Fibroblast of villous mesenchyme (primary cell): ENCODE measurements at regions not wholly inside any gene's neighbourhood (a gene's known extent, or its start where the extent isn't known, plus 50 kb on each side); places are given as distances from the start of the nearest gene placed in this dataset.

Experiments used
- DNase-seq: peaks from one replicate; pipeline ENCODE4 v3.0.0-alpha.2; 2010; ENCODE audit warnings: low read depth
- H3K4me3 ChIP-seq: 2 replicates; pipeline ENCODE4 v1.5.1; 2011; ENCODE audit warnings: low read depth, mild to moderate bottlenecking, low read length
- TF ChIP-seq, protein P1 (sequence below): IDR thresholded peaks from 2 replicates; pipeline ENCODE4 v1.5.1; 2012; ENCODE audit warnings: low read depth, mild to moderate bottlenecking, low read length; ENCODE audit not compliant: insufficient read depth

DNA sequence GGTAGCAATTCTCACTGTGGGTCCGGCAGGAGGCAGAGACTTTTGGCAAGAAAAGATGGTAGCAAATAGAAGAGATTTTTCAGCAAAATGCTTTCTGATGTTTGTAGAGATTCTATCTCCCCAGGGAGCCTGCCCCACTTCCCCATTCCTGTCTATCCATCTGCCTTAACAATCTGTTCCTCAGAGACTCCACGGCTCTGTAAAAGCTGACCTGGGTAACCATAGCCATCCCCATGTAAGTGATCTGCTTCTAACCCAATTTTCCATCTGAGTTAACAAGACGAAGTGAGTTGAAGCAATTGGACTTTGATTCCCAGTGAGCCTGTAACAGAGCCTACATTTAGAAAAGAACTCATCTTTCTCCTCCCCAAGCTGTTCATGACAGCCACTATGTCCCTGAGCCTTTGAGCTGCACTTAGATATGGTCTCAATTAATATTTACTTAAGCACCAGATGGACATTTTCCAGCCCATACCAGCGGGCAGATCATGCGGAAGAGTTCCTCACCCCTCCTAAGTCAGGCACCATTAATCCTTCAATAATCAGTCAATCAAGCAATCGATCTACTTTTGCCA is 896.1 kb downstream of the CCSER2 start:
- no peak for DNase-seq
- H3K4me3 ChIP-seq, result no peak overlapping the region
- TF ChIP-seq, protein P1, sequence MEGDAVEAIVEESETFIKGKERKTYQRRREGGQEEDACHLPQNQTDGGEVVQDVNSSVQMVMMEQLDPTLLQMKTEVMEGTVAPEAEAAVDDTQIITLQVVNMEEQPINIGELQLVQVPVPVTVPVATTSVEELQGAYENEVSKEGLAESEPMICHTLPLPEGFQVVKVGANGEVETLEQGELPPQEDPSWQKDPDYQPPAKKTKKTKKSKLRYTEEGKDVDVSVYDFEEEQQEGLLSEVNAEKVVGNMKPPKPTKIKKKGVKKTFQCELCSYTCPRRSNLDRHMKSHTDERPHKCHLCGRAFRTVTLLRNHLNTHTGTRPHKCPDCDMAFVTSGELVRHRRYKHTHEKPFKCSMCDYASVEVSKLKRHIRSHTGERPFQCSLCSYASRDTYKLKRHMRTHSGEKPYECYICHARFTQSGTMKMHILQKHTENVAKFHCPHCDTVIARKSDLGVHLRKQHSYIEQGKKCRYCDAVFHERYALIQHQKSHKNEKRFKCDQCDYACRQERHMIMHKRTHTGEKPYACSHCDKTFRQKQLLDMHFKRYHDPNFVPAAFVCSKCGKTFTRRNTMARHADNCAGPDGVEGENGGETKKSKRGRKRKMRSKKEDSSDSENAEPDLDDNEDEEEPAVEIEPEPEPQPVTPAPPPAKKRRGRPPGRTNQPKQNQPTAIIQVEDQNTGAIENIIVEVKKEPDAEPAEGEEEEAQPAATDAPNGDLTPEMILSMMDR, result no peak

DNA sequence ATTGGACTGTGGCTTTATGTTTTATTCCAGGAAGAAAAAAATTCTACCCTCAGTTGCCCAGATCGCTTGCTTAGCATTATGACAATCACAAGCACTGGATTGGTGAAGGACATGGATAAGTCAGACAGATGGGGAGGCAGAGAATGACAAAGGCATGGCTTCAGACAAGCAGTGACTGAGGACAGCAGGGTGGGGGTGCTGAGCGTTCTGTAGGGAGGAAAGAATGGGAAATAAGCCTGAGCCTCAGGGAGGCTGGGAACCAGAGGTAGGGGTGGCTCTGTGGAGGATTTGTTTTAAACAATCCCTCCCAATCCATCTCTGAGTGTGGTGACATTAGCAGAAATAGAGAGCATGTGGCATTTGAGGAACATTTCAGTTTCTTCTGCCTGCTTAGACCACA is 896.9 kb downstream of the CCSER2 start:
- TF ChIP-seq, protein P1, result no peak
- DNase-seq, result no peak
- no peak overlapping the region for H3K4me3 ChIP-seq

DNA sequence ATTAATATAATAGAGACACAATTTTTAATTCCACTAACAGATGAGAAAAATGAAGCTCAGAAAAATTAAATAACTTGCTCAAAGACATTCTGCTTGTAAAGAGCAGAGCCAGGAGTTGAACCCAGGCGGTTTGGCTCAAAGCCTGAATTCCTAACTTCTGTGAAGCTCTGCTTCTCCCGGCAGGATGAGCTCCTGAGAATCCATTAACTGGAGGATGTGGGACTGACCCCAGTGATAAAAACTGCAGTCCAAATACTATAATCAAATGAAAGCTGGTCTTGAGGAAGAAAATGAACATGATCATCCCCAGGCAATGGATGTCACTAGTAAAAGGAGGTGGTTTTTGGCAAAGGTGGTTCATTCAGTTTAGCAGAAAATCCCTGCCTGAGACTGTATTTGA is 898.2 kb downstream of the CCSER2 start:
- H3K4me3 ChIP-seq, result no peak overlapping the region
- TF ChIP-seq, protein P1, result no peak
- DNase-seq, result no peak

DNA sequence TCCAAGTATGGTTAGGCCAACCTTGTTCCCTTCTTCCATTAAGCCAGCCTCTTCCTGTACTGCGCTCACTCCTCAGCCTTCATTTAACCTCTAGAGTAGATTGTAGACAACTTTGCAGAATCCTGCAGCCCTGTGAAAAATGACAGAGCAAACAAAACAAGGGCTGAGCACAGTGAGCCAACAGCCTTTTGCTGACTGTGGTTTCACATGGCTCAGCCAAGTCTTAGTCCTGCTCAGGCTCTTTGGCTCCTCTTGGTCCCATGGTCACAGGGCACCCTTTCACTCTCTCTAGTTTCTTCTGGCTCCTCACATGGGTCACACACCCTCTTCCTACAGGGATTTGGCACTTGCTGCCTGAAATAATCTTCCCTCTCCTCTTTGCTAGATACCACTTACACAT is 900.3 kb downstream of the CCSER2 start:
- no peak for DNase-seq
- TF ChIP-seq, protein P1, result no peak
- H3K4me3 ChIP-seq, result no peak overlapping the region

DNA sequence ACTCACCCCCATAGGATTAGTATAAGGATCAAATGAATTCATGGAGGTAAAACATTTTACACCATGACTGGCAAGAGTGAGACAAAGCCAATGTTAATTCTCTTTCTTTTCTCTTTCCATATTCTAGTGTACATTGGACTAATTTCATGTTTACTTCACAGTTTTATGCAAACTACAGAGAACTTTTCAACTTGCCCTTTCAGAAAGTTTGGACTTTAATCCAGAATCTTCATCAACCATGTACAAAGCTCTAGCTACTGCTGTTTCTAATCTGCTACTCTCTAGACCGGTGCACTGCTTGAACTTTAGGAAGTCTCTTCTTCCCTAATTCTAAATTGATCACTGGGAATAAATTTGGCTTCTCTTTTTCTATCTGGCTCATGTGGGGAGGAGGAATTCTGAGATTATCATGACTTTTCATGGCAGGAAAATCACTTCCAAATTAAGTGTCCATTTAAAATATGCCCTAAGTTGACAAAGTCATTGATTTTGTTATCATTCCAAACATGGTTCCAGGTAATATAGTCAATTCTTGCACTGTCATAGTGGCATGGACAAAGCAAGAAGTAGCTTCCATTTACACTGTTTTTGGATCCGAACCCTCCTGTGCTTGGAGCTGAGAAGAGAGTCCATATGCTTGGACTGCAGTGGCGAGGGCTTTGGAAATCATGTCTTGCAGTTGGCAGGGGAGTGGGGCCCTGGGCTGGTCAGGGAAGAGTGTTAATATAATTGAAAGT is 903.3 kb downstream of the CCSER2 start:
- no peak overlapping the region for H3K4me3 ChIP-seq
- DNase-seq, result no peak
- TF ChIP-seq, protein P1, result no peak

DNA sequence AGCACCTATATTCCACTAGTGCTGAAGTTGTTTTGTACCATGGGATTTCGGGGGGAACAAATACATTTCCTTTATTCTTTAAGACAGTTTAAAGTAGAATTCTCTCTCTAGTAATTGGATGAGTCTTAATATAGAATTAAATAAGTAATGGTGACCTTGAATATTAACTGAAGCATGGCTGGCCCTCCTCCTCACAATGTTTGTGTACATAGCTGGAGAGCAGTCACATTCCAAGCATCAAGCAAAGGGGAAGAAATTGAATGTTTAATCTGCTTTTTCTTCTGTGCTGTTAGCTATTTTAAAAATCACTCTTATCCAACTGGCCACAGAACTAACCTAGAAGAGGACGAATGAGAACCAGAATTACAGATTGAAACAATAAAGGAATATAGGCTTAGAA is 906.9 kb downstream of the CCSER2 start:
- no peak overlapping the region for H3K4me3 ChIP-seq
- no peak for DNase-seq
- TF ChIP-seq, protein P1, result no peak
